ENCODE measurements at regions not wholly inside any gene's neighbourhood (a gene's known extent, or its start where the extent isn't known, plus 50 kb on each side); places are given as distances from the start of the nearest gene placed in this dataset.

- TF ChIP-seq POLR2A (IDR thresholded peaks at IDR 0.05) (no peak), CTCF (IDR thresholded peaks at IDR 0.05) (no peak)
Observed at GRCh38 chr3:154753101-154753500, 323.1 kb upstream of the GPR149 start.

Measured in lower leg skin (tissue), 3 donors.